D721Med (cell line): ENCODE measurements at regions not wholly inside any gene's neighbourhood (a gene's known extent, or its start where the extent isn't known, plus 50 kb on each side); places are given as distances from the start of the nearest gene placed in this dataset.
"Not testable (repeated sequence)": the region's sequence is repeated elsewhere in the genome, so short reads cannot be mapped to it uniquely, and the experiment has no call there.

Experiments
- DNase-seq: peaks from one replicate; pipeline ENCODE4 v3.0.0; 2011; ENCODE audit warnings: low spot score; ENCODE audit not compliant: insufficient read length
- FAIRE-seq: peaks from 2 replicates; lab custom pipeline; 2011; peaks lifted over from hg19 to GRCh38; lab: Jason Lieb, UNC
- TF ChIP-seq, protein P1 (sequence below): IDR thresholded peaks from 2 replicates; pipeline ENCODE4 v1.5.1; 2012; ENCODE audit warnings: mild to moderate bottlenecking, control low read depth; ENCODE audit not compliant: insufficient read depth; ENCODE audit errors: missing control alignments

DNA sequence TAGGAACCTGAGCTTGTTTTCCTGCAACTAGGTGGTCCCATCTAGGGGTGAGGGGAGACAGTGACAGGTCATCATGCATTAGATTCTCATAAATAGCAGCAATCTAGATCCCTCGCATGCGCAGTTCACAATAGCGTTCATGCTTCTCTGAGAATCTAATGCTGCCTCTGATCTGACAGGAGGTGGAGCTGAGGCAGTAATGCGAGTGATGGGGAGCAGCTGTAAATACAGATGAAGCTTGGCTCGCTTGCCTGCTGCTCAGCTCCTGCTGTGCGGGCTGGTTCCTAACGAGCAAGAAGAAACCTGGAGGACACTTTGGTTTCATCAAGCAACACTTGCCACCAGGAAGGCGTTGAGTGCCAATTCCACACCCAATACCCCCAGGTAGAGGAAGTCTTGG lies 95.1 kb upstream of the OLIG2 start:
- FAIRE-seq (no peak), DNase-seq (no peak)
- TF ChIP-seq, protein P1, sequence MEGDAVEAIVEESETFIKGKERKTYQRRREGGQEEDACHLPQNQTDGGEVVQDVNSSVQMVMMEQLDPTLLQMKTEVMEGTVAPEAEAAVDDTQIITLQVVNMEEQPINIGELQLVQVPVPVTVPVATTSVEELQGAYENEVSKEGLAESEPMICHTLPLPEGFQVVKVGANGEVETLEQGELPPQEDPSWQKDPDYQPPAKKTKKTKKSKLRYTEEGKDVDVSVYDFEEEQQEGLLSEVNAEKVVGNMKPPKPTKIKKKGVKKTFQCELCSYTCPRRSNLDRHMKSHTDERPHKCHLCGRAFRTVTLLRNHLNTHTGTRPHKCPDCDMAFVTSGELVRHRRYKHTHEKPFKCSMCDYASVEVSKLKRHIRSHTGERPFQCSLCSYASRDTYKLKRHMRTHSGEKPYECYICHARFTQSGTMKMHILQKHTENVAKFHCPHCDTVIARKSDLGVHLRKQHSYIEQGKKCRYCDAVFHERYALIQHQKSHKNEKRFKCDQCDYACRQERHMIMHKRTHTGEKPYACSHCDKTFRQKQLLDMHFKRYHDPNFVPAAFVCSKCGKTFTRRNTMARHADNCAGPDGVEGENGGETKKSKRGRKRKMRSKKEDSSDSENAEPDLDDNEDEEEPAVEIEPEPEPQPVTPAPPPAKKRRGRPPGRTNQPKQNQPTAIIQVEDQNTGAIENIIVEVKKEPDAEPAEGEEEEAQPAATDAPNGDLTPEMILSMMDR: no peak

DNA sequence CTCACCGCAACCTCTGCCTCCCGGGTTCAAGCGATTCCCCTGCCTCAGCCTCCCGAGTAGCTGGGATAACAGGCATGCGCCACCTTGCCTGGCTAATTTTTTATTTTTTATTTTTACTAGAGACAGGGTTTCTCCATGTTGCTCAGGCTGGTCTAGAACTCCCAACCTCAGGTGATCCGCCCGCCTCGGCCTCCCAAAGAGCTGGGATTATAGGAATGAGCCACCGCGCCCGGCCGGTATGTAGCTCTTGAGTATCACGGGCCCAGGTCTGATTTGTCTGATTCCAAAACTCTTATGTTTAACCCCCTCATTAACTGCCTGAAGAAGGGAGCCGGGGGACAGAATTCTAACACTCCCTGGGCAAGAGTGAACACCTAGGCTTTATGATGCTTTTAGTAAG lies 91.7 kb upstream of the OLIG2 start:
- DNase-seq, FAIRE-seq: not testable (repeated sequence)

DNA sequence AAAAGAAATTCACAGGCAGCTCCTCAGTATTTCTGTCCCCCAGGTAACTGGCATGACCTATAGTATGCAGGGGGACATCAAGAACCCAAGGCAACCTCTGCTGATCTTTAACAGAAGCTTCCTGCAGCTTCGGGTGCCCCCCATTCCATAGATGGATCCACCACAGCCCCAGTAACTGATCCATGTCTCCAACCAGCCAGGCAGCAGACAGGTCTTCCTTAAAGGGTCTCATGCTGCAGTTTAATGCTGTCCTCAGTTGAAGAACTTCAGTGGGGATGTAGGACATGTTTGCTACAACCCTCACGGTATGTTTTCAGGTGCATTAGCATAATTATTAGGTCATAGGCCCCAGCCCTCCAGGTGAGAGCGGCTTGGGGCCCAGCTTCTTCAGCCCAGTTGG lies 90.9 kb upstream of the OLIG2 start:
- TF ChIP-seq, protein P1: no peak
- DNase-seq (no peak), FAIRE-seq (no peak)

DNA sequence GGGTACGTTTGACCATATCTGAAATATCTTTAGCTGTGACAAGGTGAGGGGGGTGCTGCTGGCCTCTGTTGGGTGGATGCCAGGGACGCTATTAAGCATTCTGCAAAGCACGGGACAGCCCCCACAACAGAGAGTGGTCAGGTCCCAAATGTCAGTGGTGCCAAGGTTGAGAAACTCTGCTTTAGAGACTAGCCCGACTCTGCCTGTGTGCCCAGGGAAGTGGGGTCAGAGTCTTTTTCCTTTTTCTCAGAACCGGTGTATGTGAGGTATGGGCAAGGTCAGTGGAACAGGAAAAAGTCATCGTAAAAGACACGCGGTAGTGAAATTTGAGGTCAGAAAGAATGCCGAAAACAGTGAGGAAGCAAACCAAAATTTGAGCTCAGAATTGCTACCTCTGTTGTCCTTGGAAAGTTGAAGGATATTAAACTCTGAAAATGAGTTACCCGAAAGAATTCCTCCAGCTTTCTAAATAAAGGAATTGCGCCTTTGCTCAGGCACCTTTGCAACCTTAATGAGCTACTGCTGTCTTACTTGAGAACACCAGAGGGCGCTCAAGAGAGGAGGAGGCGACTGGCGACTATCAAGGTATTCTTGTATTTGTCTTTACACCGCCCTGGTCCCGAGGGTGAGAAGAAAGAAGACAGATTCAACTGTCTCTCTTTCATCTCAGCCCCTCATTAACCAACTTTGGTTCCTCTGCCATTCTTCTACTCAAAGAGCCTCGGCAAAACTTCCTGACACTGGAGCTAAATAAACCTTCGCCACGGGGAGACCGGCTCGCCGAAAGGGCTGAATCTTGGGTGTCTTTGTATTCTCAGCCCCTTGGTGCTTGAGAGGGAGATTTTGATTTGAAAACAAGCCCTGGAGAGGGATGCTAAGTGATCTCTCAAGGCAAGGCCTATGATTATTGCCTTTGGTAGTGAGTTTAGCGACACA lies 85.4 kb upstream of the OLIG2 start:
- no peak for DNase-seq
- TF ChIP-seq, protein P1: peak; percentile 91
- no peak for FAIRE-seq

DNA sequence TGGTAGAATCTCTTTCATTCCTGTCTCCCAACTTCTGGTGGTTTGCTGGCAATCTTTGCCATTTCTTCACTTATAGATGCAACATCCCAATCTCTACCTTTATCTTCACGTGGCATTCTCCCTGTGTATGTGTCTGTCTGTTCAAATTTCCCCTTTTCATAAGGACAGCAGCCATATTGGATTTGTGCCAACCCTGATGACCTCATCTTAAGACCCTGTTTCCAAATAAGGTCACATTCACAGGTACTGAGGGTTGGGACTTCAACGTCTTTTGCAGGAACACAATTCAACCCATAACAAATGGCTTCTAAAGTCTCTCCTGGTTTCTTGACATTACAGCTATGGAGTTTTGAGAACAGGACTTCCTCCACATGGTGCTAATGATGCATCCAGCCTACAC lies 84.5 kb upstream of the OLIG2 start:
- TF ChIP-seq, protein P1: no peak
- no peak for FAIRE-seq
- DNase-seq: no peak

DNA sequence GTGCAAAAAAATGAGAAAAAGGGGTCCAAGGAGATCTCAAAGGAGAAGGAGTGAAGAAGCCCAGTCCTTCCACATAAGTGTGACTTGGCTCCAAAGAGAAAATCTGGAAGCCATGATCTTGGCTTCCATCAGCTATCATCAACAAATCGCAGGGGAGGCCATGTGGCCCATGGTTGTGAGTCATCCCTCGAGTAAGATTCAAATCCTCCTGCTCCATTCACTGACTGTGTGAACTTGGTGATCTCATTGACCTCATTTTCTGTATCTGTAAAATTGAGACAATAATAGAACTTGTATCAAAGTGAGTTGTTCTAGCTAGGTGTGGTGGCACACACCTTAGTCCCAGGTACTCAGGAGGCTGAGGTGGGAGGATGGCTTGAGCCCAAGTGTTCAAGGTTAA lies 79.1 kb upstream of the OLIG2 start:
- DNase-seq: no peak
- TF ChIP-seq, protein P1: no peak
- no peak for FAIRE-seq

DNA sequence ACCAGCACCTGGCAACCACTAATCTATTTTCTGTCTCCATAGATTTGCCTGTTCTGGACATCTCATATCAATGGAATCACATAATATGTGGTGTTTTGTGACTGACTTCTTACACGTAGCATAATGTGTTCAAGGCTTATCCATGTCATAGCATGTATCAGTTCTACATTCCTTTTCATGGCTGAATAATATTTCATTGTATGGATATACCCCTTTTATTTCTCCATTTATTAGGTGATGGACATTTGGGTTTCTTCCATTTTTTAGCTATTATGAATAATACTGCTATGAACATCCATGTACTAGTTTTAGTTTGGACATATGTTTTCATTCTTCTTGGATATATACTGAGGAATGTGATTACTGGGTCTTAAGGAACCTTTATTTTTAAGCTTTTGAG lies 78.0 kb upstream of the OLIG2 start:
- FAIRE-seq: no peak
- no peak for DNase-seq
- TF ChIP-seq, protein P1: no peak
